Stimulated activated CD8-positive, alpha-beta memory T cell treated with anti-CD3 and anti-CD28 coated beads, Interleukin-7, amount 100 ng/mL, for 48 hours (primary cell): ENCODE measurements at regions not wholly inside any gene's neighbourhood (a gene's known extent, or its start where the extent isn't known, plus 50 kb on each side); places are given as distances from the start of the nearest gene placed in this dataset.

Experiments used
- DNase-seq, 2 donors: peaks; one replicate each; pipeline ENCODE4 v3.0.0-alpha.2; 2020; ENCODE audit warnings: low read depth in 1 of 2; ENCODE audit errors: extremely low read depth in 1 of 2

- DNase-seq: no peak
These were observed 247.1 kb upstream of the SIX2 start for GRCh38 chr2:45256173-45256866.

- no peak for DNase-seq
These were observed 246.3 kb upstream of the SIX2 start for GRCh38 chr2:45255563-45255962.

- DNase-seq: no peak
These were observed 244.8 kb upstream of the SIX2 start for GRCh38 chr2:45254025-45254424.

GRCh38 chr2:45253151-45253550 is 243.9 kb upstream of the SIX2 start:
- DNase-seq: no peak

- no peak for DNase-seq
These were observed 240.9 kb upstream of the SIX2 start for GRCh38 chr2:45250176-45250575.

- no peak for DNase-seq
These were observed 239.0 kb upstream of the SIX2 start for GRCh38 chr2:45248214-45248613.

GRCh38 chr2:45244928-45245327 is 235.7 kb upstream of the SIX2 start:
- DNase-seq: no peak

- no peak for DNase-seq
These were observed 233.0 kb upstream of the SIX2 start for GRCh38 chr2:45242161-45242741.

- no peak for DNase-seq
These were observed 231.9 kb upstream of the SIX2 start for GRCh38 chr2:45241061-45241561.

- peak in 1 of 2 donors; percentile 19 for DNase-seq
These were observed 228.7 kb upstream of the SIX2 start for GRCh38 chr2:45237850-45238542.

GRCh38 chr2:45237128-45237527 is 227.9 kb upstream of the SIX2 start:
- no peak for DNase-seq

GRCh38 chr2:45236268-45236667 is 227.0 kb upstream of the SIX2 start:
- no peak for DNase-seq

GRCh38 chr2:45233301-45233700 is 224.0 kb upstream of the SIX2 start:
- no peak for DNase-seq

- DNase-seq: no peak
These were observed 223.6 kb upstream of the SIX2 start for GRCh38 chr2:45232818-45233217.

GRCh38 chr2:45229411-45229810 is 220.2 kb upstream of the SIX2 start:
- no peak for DNase-seq

- no peak for DNase-seq
These were observed 218.1 kb upstream of the SIX2 start for GRCh38 chr2:45227347-45227746.

GRCh38 chr2:45224993-45225380 is 215.7 kb upstream of the SIX2 start:
- no peak for DNase-seq

GRCh38 chr2:45224321-45224992 is 215.2 kb upstream of the SIX2 start:
- no peak for DNase-seq

GRCh38 chr2:45223531-45223930 is 214.3 kb upstream of the SIX2 start:
- no peak for DNase-seq

- no peak for DNase-seq
These were observed 211.0 kb upstream of the SIX2 start for GRCh38 chr2:45220227-45220626.

- DNase-seq: no peak
These were observed 209.7 kb upstream of the SIX2 start for GRCh38 chr2:45218931-45219339.

GRCh38 chr2:45218297-45218696 is 209.0 kb upstream of the SIX2 start:
- DNase-seq: no peak
